Esophagus muscularis mucosa (tissue), 4 donors: ENCODE measurements at regions not wholly inside any gene's neighbourhood (a gene's known extent, or its start where the extent isn't known, plus 50 kb on each side); places are given as distances from the start of the nearest gene placed in this dataset.

Source experiments
- DNase-seq: peaks from one replicate; pipeline ENCODE4 v3.0.0-alpha.2; 2017; ENCODE audit errors: extremely low spot score
- H3K27ac ChIP-seq, 4 donors: fragments of 200-600 bp; sonication (generic); replicated peaks in 1 of 4; 1 replicate in 3 of 4; 2 replicates in 1 of 4; pipeline ENCODE4 v1.5.1; 2016 to 2019; ENCODE audit warnings: mild to moderate bottlenecking in 1 of 4
- H3K27me3 ChIP-seq, 4 donors: fragments of 200-600 bp; sonication (generic); one replicate each; pipeline versions ENCODE4 v1.5.1 to v1.6.0; 2016 to 2019
- H3K36me3 ChIP-seq, 4 donors: fragments of 200-600 bp; sonication (generic); one replicate each; pipeline ENCODE4 v1.5.1; 2016 to 2019
- H3K4me1 ChIP-seq, 4 donors: fragments of 200-600 bp; sonication (generic); one replicate each; pipeline ENCODE4 v1.5.1; 2016 to 2019
- H3K4me3 ChIP-seq, 4 donors: fragments of 200-600 bp; sonication (generic); 1 replicate in 2 of 4; 2 replicates in 2 of 4; pipeline ENCODE4 v1.5.1; 2016 to 2019; ENCODE audit warnings: mild to moderate bottlenecking in 4 of 4, moderate library complexity in 1 of 4
- H3K9me3 ChIP-seq, 4 donors: fragments of 200-600 bp; sonication (generic); 1 replicate in 3 of 4; 2 replicates in 1 of 4; pipeline ENCODE4 v1.5.1; 2016 to 2019
- EP300 ChIP-seq: sonication (generic); formaldehyde crosslinking; IDR thresholded peaks from one replicate; pipeline ENCODE4 v1.6.1; 2017; ENCODE audit warnings: antibody characterized with exemption
- POLR2A ChIP-seq: fragments of 450-650 bp; IDR thresholded peaks from one replicate; pipeline ENCODE4 v1.6.1; 2017; ENCODE audit warnings: antibody characterized with exemption, moderate library complexity, mild to moderate bottlenecking, low read depth
- POLR2AphosphoS5 ChIP-seq, 2 donors: sonication (generic); formaldehyde crosslinking; IDR thresholded peaks; one replicate each; pipeline ENCODE4 v1.6.1; 2017; ENCODE audit warnings: antibody characterized with exemption in 2 of 2
- WGBS: methylation state at CpG from one replicate; pipeline ENCODE4 v1.1.5; 2018; 5-methylcytosine and 5-hydroxymethylcytosine counted together
- intact Hi-C: fragments of 100-400 bp; cut with DNase I; formaldehyde crosslinking; loops from one replicate; pipeline ENCODE4 v1.15.1; 2023
- TF ChIP-seq, protein P1 (sequence below), 3 experiments: fragments of 200-600 bp in 2 of 3; fragments of 450-650 bp in 1 of 3; sonication (generic) in 2 of 3; IDR thresholded peaks; one replicate each; pipeline ENCODE4 v1.5.1; 2017 to 2019; ENCODE audit warnings: antibody characterized with exemption in 3 of 3, mild to moderate bottlenecking in 2 of 3, moderate library complexity in 1 of 3

DNA sequence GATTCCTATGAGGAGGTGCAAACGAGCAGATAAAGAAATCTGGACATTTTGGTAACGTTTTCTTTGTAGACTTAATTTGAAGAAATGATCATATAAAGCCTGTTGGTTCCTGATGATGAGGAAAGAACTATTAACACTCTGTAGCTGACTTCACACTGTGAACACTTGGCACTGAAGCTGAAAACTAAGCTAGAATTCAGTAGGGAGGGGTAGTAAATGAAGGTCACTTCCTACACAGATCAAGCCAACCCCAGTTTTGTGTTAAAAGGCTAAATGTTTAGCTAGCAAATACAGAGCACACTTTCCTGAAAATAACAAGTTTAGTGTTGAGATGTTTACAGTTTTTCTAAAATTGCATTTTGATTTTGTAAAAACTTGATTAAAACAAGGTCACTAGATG is 296.2 kb upstream of the PRDM1 start:
- 66% methylated on average over 2 of the region's 2 CpGs for WGBS
- DNase-seq, result no peak
- TF ChIP-seq POLR2A (no peak), POLR2AphosphoS5 (IDR thresholded peaks at IDR 0.05) (no peak), EP300 (no peak)
- TF ChIP-seq, protein P1, sequence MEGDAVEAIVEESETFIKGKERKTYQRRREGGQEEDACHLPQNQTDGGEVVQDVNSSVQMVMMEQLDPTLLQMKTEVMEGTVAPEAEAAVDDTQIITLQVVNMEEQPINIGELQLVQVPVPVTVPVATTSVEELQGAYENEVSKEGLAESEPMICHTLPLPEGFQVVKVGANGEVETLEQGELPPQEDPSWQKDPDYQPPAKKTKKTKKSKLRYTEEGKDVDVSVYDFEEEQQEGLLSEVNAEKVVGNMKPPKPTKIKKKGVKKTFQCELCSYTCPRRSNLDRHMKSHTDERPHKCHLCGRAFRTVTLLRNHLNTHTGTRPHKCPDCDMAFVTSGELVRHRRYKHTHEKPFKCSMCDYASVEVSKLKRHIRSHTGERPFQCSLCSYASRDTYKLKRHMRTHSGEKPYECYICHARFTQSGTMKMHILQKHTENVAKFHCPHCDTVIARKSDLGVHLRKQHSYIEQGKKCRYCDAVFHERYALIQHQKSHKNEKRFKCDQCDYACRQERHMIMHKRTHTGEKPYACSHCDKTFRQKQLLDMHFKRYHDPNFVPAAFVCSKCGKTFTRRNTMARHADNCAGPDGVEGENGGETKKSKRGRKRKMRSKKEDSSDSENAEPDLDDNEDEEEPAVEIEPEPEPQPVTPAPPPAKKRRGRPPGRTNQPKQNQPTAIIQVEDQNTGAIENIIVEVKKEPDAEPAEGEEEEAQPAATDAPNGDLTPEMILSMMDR (IDR thresholded peaks at IDR 0.05), result no peak
- Histone ChIP-seq H3K9me3 (no peaks in the 10 kb centered on the region), H3K27me3 (no peaks in the 10 kb centered on the region), H3K36me3 (no peaks in the 10 kb centered on the region), H3K27ac (no peak overlapping the region), H3K4me1 (peaks cover 0 to 8% (median 0%) of the 10 kb centered on the region in 4 donors), H3K4me3 (no peak overlapping the region)
- intact Hi-C loops, result no loop called here

DNA sequence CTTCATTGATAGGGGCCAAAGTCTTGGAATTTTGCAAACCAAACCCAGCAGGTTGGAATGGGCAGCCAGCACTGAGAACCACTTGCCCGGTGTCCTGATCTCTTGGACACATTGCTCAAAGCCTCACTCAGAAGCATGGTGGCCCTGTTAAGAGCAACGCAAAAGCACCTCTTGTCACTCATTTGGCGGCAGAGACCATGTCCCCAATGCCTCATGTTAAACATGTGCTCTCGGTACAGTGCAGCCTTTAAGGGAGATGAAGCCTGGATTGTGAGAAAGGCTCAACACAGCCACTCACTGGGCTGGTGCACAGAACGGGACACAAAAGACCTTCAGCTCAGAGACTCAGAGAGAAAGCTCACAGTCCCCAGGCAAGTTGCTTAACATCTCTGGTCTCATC is 298.4 kb upstream of the PRDM1 start:
- no peak for DNase-seq
- Histone ChIP-seq H3K27ac (no peak overlapping the region), H3K36me3 (no peaks in the 10 kb centered on the region), H3K4me1 (peaks cover 0 to 2% (median 0%) of the 10 kb centered on the region in 4 donors), H3K9me3 (no peaks in the 10 kb centered on the region), H3K4me3 (no peak overlapping the region), H3K27me3 (no peaks in the 10 kb centered on the region)
- WGBS, result 98% methylated on average over 4 of the region's 5 CpGs
- no peak for TF ChIP-seq EP300
- TF ChIP-seq, protein P1 (IDR thresholded peaks at IDR 0.05), result no peak
- no peak for TF ChIP-seq POLR2A
- intact Hi-C loops, result no loop called here

DNA sequence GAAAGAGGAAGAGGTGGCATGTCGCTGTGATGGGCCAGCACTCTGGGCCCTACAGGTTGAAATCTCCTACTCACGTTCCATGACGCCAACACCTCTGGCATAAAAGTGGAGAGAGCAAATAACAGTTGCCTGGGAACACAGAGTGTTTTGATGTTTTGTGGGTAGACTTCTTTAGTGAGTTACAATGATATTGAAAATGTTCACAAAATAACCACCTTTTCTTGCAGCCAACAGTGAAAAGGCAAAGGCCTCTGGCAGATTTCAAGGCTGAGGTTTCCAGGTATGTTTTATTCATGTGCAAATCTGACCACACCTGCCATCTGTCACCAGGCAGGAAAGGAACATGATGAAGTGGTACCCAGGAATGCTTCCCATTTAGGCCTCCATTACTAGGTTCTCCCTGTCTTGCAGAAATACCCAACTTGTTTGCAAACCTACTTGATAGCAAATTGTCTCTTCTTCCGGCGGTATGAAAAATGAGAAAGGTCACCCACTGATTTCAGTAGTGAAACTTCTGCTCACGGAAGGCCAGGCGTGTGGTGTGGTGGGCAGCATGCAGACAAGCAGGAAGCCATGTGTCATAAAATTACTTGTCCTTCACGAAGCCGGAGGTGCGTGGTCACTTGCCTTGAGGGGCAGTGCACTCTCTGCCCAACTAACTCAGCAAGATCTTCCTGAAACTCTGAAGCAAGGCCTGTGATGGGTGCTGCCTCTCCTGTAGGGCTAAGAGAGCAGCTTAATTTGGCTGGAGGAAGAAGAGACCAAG is 299.1 kb upstream of the PRDM1 start:
- intact Hi-C loops, result no loop called here
- H3K27me3 ChIP-seq, result no peaks in the 10 kb centered on the region
- H3K4me1 ChIP-seq, result peaks cover 0 to 2% (median 0%) of the 10 kb centered on the region in 4 donors
- DNase-seq, result no peak
- H3K4me3 ChIP-seq, result no peak overlapping the region
- WGBS, result 94% methylated on average over 10 of the region's 10 CpGs
- no peaks in the 10 kb centered on the region for H3K9me3 ChIP-seq
- no peak for TF ChIP-seq POLR2AphosphoS5 (IDR thresholded peaks at IDR 0.05)
- H3K27ac ChIP-seq, result no peak overlapping the region
- no peaks in the 10 kb centered on the region for H3K36me3 ChIP-seq

DNA sequence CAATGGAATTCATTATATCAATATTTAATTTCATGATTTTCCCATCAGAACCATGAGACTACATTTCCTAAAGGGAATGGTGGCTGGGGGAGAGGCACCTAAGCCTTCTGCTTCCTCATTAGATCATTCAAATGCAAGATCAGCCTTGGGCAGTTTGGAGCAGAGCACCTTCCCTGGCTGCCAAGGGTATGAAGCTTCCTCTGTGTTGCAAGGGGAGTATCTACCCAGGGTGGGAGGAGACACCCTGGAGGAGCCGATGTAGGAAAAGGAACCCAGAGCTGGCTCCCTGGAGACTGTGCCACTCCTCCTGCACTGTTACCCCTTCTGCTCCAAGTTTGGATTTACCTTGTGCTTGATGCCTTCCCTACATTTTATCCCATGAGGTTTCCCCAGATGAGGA is 299.7 kb upstream of the PRDM1 start:
- 43% methylated on average over 1 of the region's 1 CpG for WGBS
- DNase-seq, result no peak
- intact Hi-C loops, result no loop called here
- Histone ChIP-seq H3K27me3 (no peaks in the 10 kb centered on the region), H3K36me3 (no peaks in the 10 kb centered on the region), H3K27ac (no peak overlapping the region), H3K4me3 (no peak overlapping the region), H3K4me1 (peaks cover 0 to 2% (median 0%) of the 10 kb centered on the region in 4 donors), H3K9me3 (no peaks in the 10 kb centered on the region)
- TF ChIP-seq, protein P1 (IDR thresholded peaks at IDR 0.05), result no peak
- TF ChIP-seq EP300, result no peak
- TF ChIP-seq POLR2A, result no peak
- no peak for TF ChIP-seq POLR2AphosphoS5 (IDR thresholded peaks at IDR 0.05)

DNA sequence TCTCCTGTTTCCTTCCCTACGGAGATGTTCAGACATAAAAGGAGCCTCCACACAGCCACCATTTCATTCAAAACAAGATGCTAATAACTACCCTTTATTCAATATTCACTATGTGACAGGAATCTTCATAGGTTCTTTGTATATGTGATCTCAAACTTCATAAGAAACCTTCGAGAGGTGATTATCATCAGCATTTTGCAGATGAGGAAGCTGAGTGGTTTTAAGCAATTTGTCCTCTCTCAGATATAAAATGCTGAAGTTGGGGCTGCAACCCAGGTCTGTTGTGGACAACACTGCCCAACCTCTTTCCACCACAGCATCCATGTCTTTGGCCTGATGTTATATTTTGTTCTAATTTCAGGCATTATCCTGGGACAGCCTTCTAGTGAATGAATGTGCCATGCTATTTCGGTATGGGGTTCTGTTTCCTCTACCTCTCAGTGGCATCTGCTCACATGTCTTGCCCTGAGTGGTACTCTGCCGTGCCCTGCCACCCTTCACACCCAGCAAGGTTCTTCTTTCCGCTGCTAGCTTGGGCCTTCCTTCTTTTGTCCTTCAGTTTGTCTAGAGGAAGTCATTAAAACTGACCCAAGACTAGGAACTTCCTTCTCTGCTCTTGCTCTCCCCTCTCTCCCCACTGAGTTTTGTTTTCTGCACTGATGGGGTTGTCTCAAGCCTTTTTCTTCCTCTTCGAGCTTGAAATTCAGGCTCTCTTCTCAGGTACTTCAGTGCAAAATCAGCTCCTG is 300.9 kb upstream of the PRDM1 start:
- Histone ChIP-seq H3K9me3 (no peaks in the 10 kb centered on the region), H3K36me3 (no peaks in the 10 kb centered on the region), H3K4me1 (peaks cover 0 to 2% (median 0%) of the 10 kb centered on the region in 4 donors), H3K27ac (no peak overlapping the region), H3K4me3 (no peak overlapping the region), H3K27me3 (no peaks in the 10 kb centered on the region)
- no peak for TF ChIP-seq POLR2A
- TF ChIP-seq POLR2AphosphoS5 (IDR thresholded peaks at IDR 0.05), result no peak
- TF ChIP-seq, protein P1 (IDR thresholded peaks at IDR 0.05), result no peak
- no peak for TF ChIP-seq EP300
- WGBS, result 78% methylated on average over 6 of the region's 6 CpGs
- intact Hi-C loops, result no loop called here
- no peak for DNase-seq
